ENCODE measurements at regions not wholly inside any gene's neighbourhood (a gene's known extent, or its start where the extent isn't known, plus 50 kb on each side); places are given as distances from the start of the nearest gene placed in this dataset.
"Not testable (repeated sequence)": the region's sequence is repeated elsewhere in the genome, so short reads cannot be mapped to it uniquely, and the experiment has no call there.

- H3K4me3 ChIP-seq (ENCODE audit: low read depth, low read length), result no peak overlapping the region
- no peak for DNase-seq (ENCODE audit: low read depth)
- no peak for TF ChIP-seq POLR2A (IDR thresholded peaks at IDR 0.05; ENCODE audit: extremely low read depth, insufficient read length)
- TF ChIP-seq CTCF (IDR thresholded peaks at IDR 0.05; ENCODE audit: low read depth, low read length), result no peak
These were observed 107.1 kb upstream of the CTAGE1 start for GRCh38 chr18:22524783-22525182.

GRCh38 chr18:22525313-22525712, 107.6 kb upstream of the CTAGE1 start:
- TF ChIP-seq CTCF (IDR thresholded peaks at IDR 0.05; ENCODE audit: low read depth, low read length) (no peak), MAX (IDR thresholded peaks at IDR 0.05; ENCODE audit: low read depth, low read length) (no peak), POLR2A (IDR thresholded peaks at IDR 0.05; ENCODE audit: extremely low read depth, insufficient read length) (no peak), MYC (IDR thresholded peaks at IDR 0.05; ENCODE audit: low read depth, low read length) (no peak)

GRCh38 chr18:22525883-22526282, 108.2 kb upstream of the CTAGE1 start:
- no peak for DNase-seq (ENCODE audit: low read depth)
- H3K4me3 ChIP-seq (ENCODE audit: low read depth, low read length), result no peak overlapping the region
- TF ChIP-seq MAX (IDR thresholded peaks at IDR 0.05; ENCODE audit: low read depth, low read length) (no peak), CTCF (IDR thresholded peaks at IDR 0.05; ENCODE audit: low read depth, low read length) (no peak), POLR2A (IDR thresholded peaks at IDR 0.05; ENCODE audit: extremely low read depth, insufficient read length) (no peak), MYC (IDR thresholded peaks at IDR 0.05; ENCODE audit: low read depth, low read length) (no peak)

More at GRCh38 chr18:22525313-22525712, 107.6 kb upstream of the CTAGE1 start:
- no peak for DNase-seq (ENCODE audit: low read depth)
- H3K4me3 ChIP-seq (ENCODE audit: low read depth, low read length), result no peak overlapping the region

GRCh38 chr18:22528291-22528690, 110.6 kb upstream of the CTAGE1 start:
- no peak for TF ChIP-seq CTCF (IDR thresholded peaks at IDR 0.05; ENCODE audit: low read depth, low read length)
- TF ChIP-seq POLR2A (IDR thresholded peaks at IDR 0.05; ENCODE audit: extremely low read depth, insufficient read length), result no peak
- TF ChIP-seq MYC (IDR thresholded peaks at IDR 0.05; ENCODE audit: low read depth, low read length), result no peak
- TF ChIP-seq MAX (IDR thresholded peaks at IDR 0.05; ENCODE audit: low read depth, low read length), result no peak
- no peak overlapping the region for H3K4me3 ChIP-seq (ENCODE audit: low read depth, low read length)
- no peak for DNase-seq (ENCODE audit: low read depth)

GRCh38 chr18:22534706-22535105, 117.0 kb upstream of the CTAGE1 start:
- DNase-seq (ENCODE audit: low read depth); H3K4me3 ChIP-seq (ENCODE audit: low read depth, low read length): not testable (repeated sequence)

GRCh38 chr18:22536558-22536957, 118.8 kb upstream of the CTAGE1 start:
- H3K4me3 ChIP-seq (ENCODE audit: low read depth, low read length), result no peak overlapping the region
- TF ChIP-seq MYC (IDR thresholded peaks at IDR 0.05; ENCODE audit: low read depth, low read length), result no peak
- TF ChIP-seq POLR2A (IDR thresholded peaks at IDR 0.05; ENCODE audit: extremely low read depth, insufficient read length), result no peak
- TF ChIP-seq MAX (IDR thresholded peaks at IDR 0.05; ENCODE audit: low read depth, low read length), result no peak
- TF ChIP-seq CTCF (IDR thresholded peaks at IDR 0.05; ENCODE audit: low read depth, low read length), result no peak
- DNase-seq (ENCODE audit: low read depth), result no peak
